ENCODE measurements at regions not wholly inside any gene's neighbourhood (a gene's known extent, or its start where the extent isn't known, plus 50 kb on each side); places are given as distances from the start of the nearest gene placed in this dataset.

- no peak for TF ChIP-seq CTCF (IDR thresholded peaks at IDR 0.05; ENCODE audit: insufficient read depth, low read length, poor library complexity, severe bottlenecking)
- TF ChIP-seq EZH2phosphoT487 (conservative IDR thresholded peaks at IDR 0.05; ENCODE audit: low read length), result no peak
These were observed 74.8 kb upstream of the TINAGL1 start for GRCh38 chr1:31501505-31501904.

Data from SU-DHL-6 (cell line).